ENCODE measurements at regions not wholly inside any gene's neighbourhood (a gene's known extent, or its start where the extent isn't known, plus 50 kb on each side); places are given as distances from the start of the nearest gene placed in this dataset.

DNA sequence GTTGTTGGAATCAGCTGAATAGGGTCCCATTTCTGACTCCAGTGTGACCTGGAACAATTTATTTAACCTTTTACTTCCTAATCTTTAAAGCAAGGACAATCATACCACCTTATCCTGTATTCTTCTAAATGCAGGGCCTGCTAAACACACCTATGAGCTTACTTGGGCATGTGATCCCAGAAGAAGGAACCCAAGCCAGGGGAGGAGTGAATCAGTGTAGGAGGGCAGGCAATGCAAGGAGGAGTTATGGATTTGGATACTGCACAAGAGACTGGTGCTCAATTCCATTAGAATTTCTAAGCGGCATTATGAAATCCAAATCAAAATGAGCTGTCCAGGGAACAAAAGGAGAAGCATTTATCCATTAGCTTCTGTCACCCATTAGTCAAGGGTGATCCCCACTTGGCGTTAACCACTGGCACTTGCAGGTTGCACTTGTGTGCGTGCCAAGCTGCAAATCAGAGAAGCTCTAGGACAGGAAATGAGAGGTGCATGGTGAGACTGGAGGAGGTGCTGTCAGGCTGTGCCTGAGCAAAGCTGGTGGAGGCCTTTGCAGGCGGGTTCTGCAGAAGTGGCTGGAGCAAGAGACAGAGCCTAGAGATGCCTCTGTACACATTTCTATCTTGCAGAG is 297.2 kb upstream of the PLXNA2 start:
- DNase-seq (ENCODE audit: low read depth in 3 of 3), result no peak

DNA sequence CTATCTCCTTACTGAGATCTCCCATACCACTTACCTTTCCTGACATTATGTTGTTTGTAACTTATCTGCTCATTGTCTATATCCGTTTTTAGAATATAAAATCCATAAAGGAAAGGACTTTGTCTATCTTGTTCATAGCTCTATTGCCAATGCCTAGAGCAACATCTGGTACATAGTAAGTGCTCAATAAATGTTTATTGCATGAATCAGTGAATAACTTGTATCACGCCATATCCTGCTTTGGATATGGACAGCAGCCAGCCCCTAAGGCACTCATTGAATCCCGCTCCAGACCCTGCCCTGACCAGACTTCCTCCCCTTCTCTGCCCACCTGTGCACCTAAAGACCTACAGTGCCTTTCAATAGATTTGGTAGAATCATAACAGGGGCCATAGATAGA is 298.1 kb upstream of the PLXNA2 start:
- no peak for DNase-seq (ENCODE audit: low read depth in 3 of 3)

DNA sequence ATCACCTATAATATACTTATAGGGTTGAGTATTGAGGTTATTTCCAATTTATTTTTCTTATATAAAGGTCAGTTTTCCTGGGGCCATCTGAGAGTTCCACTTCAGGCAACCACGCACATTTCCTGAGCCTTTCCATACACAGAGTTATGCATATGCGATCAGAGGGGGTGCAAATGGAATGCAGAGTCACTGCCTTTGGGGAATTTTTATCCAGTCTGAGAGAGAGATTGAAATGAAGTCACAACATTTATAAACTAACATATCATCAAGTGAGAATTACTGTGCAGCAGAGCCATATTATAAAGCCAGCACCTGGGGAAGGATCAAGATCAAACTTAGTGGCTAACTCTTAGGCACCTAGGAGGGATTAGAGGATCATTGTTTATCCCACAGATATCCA is 299.9 kb upstream of the PLXNA2 start:
- DNase-seq (ENCODE audit: low read depth in 3 of 3), result no peak

DNA sequence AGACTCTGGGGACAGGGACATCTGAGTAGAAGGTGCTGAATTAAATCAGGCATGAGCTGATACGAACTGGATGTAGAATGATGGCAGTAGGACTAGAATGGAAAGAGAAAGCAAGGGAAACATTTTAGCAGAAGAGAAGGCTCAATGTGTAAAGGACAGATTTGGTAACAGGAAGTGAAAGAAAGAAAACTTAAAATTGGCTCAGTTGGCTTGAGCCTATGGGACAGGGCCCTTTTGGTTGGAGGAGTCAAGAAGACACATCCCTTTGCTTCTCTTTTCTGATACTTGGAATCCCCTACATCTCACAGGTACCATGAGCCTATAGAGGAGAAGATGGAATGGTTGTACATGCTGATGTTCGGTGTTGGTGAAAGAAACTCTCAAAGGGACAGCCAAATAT is 300.6 kb upstream of the PLXNA2 start:
- no peak for DNase-seq (ENCODE audit: low read depth in 3 of 3)

DNA sequence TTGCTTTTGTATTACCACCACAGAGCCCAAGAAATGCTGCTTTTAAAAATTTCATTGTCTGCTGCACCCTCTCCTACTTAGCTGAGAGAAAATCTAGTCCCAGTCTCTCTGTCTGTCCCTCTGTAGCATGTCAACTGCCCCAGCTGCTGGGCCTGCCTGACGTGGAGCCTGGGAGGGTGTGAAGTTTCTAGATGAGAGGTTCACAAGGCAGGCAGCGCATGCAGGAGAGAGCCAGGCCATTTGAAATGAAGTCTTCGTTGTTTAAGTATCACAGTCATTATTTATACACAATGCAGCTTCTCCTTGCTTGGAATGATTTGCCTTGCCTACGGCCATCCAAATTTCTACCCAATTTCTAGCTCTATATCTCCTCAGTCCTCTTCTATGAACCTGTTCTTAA is 306.8 kb upstream of the PLXNA2 start:
- no peak for DNase-seq (ENCODE audit: low read depth in 3 of 3)

DNA sequence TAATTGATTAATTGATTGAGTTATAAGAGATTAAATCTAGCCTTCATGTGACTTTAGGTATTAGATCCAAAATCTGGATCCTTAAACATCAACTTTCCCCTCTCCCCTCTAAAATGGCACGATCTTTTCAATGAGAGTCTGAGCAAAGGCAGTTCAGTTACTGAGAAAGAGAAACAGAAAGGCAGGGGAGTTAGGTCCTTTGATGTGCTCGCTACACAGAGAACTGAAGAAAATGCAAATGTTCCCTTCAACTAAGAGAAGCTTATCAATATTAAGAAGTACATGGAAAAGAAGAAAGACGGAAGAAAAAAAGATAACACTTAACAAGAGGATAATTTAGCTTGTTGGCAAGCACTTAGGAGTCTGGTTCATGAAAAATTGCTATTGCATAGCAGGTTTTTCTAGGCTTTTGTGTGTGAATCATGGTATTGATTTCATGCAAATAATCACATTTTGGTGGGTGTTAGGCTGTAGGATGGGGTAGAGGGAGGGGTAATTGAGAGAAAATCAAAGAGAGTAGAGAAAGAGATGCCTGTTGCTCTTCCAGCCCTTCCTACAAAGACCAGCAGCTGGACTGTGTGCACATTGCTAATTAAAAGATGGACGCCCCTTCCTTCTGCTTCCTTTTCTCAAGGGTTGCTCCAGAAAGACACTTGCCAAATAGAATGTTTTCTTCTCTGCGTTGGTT is 307.6 kb upstream of the PLXNA2 start:
- DNase-seq (ENCODE audit: low read depth in 3 of 3), result no peak

DNA sequence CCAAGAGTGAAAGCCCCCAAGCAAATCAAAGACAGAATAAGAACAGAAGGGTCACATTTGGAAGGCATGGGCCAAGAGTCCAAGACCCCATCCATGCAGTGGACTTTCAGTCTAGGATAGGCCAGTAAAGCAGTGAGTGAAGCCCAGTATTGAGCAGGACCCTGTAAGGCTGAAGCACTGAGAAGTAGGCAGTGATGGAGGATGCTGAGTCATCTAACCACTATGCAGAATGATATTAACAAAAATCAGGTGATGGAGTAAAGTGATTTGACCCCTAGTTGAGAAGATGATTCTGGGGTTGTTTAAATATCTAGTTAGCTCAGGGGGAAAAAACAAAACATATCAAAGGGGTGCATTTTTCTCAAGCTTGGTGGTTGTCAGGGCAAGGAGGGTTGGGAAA is 308.7 kb upstream of the PLXNA2 start:
- no peak for DNase-seq (ENCODE audit: low read depth in 3 of 3)

DNA sequence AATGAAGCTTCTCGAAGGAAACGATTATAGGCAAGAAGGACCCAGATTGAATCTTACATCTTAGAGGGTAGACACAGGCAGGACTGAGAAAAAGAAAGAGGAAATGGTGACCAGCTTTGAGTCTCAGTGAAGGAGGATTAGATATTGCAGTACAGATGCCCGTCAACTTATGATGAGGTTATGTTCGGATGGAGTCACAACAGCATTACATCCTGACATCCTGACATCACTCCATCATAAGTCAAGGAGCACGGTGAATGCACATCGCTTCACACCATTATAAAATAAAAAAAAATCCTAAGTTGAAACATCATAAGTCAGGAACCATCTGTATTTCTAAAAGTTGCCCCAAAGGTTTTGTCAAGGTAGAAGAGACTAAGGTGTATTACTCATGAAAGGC is 312.3 kb upstream of the PLXNA2 start:
- DNase-seq (ENCODE audit: low read depth in 3 of 3), result no peak

DNA sequence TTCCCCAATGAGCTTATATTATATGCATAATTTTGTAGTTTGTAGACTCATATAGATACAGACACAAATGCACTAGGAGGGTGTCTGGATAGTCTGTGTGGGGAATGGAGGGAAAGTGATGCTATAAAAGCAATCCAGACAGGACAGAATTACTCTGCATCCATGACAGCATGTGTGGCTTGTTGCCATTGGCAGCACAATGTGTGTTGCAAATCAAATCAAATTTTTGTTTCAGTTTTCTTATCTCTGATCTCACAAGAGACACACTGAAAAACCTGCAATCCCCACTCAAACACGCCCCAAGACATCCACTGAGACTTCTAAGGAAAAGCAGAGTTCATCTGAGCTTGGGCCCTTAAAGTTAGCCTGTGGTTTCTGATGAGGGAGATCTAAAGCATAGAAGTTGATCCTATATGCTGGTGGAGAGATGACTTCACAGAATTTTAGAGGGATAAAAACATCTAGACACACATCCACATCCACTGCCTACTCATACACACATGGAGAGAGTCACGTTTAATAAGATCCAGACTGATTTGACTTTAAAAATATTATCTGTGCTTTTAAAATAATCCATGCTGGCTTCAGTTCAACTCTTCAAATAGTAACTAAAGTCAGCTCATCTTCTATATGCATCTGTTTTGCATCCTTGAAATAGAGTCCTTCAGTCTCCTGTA is 313.0 kb upstream of the PLXNA2 start:
- no peak for DNase-seq (ENCODE audit: low read depth in 3 of 3)

DNA sequence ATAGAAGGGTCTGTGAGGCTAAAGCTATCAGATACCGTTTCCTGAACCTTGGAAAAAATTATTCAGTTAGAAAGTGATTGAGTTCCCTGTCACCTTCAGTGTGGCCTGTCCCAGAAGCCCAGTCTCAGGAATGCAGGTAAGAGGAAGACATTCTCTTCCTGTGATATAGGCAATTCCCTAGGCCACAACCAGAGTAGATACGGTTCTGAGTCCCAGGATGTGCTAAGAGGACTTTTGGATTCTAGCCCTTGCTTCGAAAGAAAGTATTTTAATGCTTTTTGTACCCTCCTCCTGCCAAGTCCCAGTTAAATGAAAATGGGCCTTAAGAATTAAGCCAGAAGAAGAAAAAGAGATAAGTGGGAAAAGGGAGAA is 313.5 kb upstream of the PLXNA2 start:
- DNase-seq (ENCODE audit: low read depth in 3 of 3), result no peak

DNA sequence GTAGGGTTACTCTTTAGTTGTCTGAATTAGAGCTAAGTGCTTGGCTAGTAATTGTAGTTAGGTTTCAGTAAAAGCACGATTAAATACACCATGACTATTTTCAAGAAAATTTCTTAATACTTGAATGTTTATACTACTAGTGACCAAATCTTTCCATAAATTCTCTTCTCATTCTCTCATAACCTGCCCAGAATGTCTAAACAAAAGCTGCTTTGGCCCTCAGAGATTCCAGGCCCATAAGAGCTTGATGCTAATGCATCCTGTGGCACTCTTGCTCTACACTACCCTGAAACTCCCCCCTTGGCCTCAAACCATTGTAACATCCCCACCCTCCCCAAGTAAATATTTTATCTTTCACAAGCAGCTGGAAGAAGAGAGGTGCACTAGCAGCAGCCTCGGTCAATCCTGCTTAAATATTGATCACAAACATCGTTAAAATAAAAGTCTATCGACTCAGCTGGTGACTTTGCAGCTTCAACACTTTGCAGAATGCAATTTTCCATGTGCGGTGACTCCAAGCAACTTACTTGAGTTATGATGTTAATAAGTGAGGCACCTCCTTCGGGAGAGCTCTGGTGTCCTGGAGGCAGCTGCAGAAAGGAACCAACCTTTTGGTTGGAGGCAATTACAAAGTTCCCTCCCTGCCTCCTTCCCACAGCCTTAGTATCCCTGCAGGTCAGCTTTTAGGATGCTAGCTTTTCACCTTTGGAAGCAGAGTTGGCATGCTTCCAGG is 315.6 kb upstream of the PLXNA2 start:
- DNase-seq (ENCODE audit: low read depth in 3 of 3), result no peak

DNA sequence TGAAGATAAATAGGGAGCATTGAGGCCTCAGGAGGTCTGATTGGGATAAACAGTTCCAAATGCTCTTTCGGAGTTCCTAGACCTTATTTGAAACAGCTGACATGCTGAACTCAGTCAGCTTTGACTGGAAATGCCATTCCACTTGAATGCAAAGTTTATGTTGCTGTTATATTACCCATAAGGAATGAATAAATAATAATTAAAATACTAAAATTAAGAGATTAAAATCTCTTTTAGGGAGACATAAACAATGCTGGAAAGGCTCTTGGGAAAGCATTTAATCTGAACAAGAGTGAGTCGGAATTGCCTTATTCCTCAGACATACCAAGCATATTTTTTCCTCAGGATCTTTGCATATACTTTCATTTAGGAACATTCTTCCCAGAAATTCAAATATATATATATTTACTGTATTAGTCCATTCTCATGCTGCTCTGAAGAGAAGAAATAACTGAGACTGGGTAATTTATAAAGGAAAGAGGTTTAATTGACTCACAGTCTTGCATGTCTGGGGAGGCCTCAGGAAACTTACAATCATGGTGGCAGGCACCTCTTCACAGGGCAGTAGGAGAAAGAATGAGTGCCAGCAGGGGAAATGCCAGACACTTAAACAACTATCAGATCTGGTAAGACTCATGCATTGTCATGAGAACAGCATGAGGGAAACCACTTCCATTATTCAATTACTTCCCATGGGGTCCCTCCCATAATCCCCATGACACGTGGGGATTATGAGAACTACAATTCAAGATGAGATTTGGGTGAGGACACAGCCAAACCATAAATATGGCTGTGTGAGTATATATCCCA is 318.2 kb upstream of the PLXNA2 start:
- DNase-seq (ENCODE audit: low read depth in 3 of 3), result no peak

DNA sequence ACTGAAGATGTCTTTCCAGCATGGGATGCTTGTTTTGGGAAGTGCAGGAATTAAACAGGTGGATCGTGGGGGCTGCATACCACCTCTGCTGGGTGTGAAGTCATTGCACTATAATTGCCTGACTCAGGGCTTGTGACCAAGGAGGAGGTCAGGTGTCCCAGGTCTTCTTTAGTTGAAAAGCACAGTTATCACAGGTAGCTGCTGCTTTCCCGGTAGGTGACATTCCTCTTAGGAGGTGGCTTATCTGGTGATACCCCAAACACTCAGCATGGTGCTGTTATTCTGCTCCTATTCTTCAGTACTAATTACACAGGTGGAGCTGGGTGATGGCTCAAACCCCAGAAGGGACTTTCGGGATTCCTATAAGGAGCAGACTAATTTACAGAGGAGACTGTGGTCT is 320.3 kb upstream of the PLXNA2 start:
- DNase-seq (ENCODE audit: low read depth in 3 of 3), result no peak

DNA sequence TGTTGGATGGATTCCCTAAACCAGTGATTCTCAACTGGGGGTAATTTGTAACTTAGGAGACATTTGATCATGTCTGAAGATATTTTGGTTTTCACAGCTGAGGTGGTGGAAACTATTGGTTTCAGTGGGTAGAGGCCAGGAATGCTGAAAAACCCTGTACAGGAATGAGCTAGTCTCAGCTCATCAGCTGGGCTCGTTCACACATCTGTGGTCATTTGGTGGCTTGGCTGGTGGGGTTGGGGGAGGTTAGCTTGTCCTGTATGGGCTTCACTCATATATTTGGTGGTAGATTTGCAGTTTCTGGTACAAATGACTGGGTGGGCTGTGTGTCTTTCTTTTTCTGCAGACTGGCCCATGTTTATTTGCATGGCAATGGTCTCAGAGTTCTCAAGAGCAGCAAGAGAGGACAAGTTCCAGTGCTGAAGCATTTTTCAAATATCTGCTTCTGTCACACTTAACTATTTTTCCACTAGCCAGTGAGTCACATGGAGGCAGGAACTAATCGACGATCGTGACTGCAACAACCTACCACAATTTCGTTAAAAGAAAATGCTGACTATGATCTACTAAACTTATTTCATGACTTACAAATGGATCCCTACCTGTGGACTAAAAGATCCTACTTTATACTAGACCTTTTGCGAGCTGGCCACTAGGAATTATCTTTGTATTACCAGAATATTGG is 321.7 kb upstream of the PLXNA2 start:
- no peak for DNase-seq (ENCODE audit: low read depth in 3 of 3)

DNA sequence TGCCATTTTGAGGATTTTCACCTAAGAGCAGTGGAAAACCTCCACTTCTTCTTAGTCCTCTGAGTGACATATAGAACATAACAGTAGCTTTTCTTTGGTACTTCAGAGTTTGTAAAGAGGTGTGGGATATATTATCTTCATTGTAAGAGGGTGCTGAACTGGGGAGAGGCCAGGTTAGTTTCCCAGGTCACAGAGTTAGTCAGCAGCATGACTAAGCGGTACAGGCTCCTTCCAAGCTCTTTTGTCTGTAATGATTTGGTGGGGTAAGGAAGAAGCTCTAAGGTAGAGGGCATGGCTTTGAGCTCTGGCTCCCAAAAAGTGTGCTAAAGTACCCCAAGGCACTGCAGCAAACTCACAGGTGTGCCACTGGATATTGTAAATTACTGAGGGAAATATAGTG is 325.0 kb upstream of the PLXNA2 start:
- DNase-seq (ENCODE audit: low read depth in 3 of 3), result no peak

DNA sequence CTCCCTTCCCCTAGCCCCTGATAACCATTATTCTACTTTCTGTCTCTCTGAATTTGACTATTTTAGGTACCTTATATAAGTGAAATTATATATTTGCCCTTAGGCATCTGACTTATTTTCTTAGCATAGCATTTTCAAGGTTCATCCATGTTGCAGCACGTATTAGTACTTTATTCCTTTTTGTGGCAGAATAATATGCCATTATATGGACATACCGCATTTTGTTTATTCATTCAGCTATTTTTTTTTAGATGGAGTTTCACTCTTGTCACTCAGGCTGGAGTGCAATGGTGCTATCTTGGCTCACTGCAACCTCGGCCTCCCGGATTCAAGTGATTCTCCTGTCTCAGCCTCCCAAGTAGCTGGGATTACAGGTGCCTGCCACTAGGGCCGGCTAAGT is 326.2 kb upstream of the PLXNA2 start:
- no peak for DNase-seq (ENCODE audit: low read depth in 3 of 3)

DNA sequence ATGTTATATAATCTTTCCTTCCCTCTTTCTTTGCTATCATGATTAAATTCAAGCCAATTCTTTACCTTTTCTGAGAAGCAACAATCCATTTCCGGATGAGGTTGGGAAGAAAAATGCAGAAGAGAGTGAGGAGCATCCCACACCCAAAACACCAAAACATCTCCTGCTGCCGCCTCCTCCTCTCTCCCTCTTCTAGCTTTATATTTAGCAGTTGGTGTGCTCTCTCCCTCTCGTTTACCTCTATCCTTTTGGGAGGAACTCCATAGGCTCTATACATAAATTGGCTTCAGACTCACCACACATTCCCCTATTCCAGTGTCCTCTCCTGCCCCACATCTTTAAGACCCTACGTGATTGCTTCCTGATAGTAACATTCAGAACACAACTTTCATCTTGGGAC is 332.2 kb upstream of the PLXNA2 start:
- DNase-seq (ENCODE audit: low read depth in 3 of 3), result no peak

DNA sequence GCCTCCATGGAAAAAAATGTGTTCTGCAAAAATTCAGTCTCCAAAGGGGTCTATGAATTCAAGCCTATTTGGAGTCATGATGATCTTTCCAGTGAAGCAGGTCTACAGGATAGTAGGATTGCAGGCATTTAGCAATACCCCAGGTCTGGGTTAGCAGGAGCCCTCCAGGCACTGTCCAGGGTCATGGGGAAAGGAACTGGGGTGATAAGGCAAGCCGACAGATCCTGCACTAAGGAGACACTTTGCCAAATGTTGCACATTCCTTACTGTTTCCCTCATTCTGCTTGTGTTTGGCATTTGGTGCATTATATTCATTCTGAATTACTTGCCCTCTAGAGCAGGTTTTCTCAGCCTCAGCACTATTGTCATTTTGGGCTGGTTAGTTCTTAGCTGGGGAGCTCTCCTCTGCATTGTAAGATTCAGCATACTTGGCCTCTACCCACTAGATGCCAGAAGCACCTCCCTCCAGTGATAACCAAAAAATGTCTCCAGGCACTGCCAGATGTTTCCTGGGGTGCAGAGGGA is 333.3 kb upstream of the PLXNA2 start:
- no peak for DNase-seq (ENCODE audit: low read depth in 3 of 3)

DNA sequence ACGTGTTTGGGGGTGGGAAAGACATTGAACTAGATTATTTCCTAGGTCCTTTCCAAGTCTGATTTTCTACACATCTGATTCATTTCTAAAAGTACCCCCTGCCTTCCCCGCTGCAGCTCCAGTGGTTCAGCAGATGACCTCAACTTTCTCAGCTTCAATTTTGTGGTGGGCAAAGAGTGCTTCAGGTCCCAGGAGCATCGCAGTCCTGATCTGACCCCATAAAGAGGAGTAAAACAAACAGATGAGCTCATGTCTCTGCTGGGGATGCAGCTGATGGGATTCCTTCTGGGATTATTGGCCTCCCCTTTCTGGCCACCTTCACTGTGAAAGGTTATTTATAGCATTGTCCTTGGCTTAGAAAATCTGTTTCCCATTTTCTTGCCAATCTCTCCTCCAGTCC is 337.0 kb upstream of the PLXNA2 start:
- DNase-seq (ENCODE audit: low read depth in 3 of 3), result no peak

DNA sequence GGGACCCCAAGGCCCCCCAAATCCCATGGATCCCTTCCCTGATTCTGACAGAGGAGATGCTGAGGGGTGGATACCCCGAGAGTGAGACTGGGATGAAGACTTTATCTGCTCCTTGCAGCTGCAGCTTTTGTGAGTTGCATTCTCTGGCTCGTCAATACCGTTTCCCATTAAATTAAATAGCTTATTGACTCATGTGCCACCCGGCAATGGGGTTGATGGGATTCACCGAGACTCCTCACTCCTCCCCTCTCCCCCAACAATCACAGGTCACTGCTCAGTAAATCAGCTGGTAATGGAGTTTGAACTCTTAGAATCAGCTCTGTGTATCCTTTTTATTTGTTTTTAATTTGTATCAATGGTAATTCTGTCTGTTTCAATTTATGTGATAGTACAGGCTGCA is 337.5 kb upstream of the PLXNA2 start:
- DNase-seq (ENCODE audit: low read depth in 3 of 3), result no peak

DNA sequence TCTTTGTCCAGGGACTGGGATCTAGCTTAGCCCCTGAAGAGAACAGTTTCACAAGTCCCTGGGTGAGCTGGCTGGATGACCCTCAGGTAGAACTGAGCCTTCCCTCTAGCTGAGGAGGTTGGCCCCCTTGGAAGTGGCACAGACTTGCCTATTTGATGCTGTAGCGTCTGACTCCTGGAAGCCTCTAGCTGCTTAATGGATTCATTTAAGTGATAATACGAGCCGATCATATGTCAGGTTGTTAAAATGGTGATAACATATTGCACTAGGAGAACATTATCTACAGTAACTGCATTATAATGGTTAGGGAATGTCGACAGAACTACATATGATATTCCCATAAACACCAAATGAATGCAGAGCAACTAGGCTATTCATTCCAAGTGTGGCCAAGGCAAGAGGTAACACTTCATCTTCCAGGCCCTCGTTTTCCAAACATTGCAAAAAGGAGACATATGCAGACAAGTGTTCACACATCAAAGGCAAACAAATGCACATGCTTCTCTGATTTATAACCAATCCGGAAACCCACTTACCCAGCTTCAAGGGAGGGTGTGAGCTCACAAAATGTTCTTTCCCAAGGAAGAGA is 340.1 kb upstream of the PLXNA2 start:
- DNase-seq (ENCODE audit: low read depth in 3 of 3), result no peak

All from stimulated activated CD4-positive, alpha-beta T cell treated with anti-CD3 and anti-CD28 coated beads, TNF-alpha, amount 100 ng/mL, for 4 hours (primary cell).